GM18498 (cell line): ENCODE measurements at regions not wholly inside any gene's neighbourhood (a gene's known extent, or its start where the extent isn't known, plus 50 kb on each side); places are given as distances from the start of the nearest gene placed in this dataset.

Source experiments
- ATAC-seq: cut with Tn5 transposase; IDR thresholded peaks from one replicate; pipeline ENCODE4 v1.9.1; 2021; ENCODE audit warnings: mild to moderate bottlenecking, moderate library complexity; ENCODE audit not compliant: unreplicated experiment

GRCh38 chr16:7103056-7103455 is 229.6 kb upstream of the RBFOX1 start:
- no peak for ATAC-seq

GRCh38 chr16:7101054-7101453 is 231.6 kb upstream of the RBFOX1 start:
- ATAC-seq = no peak

DNA sequence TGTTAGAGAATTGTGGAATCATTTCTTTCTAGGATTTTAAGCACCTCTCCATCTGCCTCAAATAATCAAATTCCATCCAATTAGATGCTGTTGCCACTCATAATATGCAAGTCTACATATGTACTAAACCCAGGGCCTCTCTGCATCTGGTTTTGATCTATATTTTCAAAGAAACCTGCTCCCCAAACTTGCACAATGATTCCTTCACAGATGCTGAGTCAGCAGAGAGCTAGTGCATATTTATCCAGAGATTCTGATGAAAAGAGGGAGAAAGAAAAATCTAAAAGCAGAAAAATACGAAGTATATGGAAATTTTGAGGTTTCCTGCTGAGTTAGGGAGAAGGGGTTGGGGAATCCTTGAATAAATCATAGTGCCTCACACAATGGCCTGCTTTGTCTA is 235.1 kb upstream of the RBFOX1 start:
- no peak for ATAC-seq

DNA sequence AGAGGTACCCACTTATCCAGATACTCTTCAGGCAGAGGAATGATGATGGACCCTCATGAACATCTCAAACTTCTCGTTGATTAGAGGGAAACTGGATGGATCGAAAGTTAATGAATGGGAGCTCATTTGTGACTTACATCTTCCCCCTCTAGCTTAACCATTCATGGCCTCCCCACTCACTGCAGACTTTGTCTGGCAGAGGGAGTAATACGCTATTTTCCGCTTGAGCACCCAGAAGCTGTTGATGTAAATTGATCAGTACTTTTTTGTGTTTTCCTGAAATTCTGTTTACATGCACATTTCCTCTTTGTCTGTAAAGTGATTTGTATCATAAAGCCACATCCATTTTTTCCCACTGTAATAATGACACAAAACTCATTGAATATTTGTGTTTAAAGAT is 239.1 kb upstream of the RBFOX1 start:
- ATAC-seq = no peak

DNA sequence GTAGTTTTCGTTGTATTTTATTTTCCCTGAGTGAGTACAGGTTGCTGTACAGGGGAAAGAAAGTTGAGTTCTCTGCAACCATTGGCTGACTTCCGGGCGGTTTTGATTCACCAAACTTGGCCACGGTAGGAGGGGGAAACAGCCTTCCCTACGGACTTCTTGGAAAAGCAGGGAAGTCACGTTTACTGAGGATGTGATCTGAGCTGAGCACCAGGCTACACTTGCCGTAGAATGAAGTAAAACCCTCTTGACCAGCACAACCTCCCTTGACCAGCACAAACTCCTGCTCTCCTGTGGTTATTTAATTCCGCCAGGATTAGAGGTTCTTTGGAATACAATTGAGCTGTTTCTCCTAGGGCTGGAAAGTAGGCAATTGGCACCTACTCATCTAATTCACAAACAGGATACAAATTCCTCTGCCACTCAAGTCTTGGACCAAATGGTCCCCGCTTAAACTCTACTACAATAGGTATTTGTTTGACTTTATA is 242.0 kb upstream of the RBFOX1 start:
- ATAC-seq = no peak

DNA sequence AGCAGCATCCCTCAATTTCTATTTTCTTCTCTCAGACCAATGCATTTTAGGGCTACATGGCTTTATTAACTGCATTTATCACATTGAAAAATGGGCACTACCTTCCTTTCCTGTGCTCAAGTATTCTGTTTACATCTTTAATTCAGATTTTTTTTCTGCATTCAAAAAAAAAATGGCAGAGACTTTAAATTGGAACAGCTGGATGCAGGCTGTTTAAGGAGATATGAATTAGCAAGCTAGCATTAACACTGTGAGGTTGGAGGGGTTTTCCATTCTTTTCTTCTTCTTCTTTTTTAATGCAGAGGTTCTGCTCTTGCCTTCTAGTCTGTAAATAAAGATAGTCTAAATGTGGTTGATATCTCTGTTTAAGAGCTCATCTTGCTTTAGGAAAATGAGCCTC is 242.9 kb upstream of the RBFOX1 start:
- ATAC-seq = no peak

DNA sequence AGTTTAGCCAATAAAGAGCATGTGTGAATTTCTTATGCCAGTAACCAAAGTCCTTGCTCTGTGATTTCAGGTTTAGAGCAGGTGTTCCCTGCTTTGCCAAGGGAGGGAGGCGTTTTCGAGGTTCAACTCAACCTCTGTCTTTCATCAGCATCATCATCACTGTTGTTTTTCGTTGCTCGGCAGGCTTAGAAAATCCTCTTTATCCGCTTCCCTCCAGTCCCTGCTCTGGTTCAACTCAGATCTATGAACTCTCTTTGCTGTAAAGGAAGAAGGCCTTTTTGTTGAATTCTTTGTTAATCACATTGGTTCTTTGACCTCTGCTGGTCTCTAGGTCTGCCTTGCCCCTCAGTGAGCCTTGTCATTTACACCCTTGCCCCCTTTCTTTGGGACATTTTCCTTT is 243.9 kb upstream of the RBFOX1 start:
- ATAC-seq = no peak

GRCh38 chr16:7086822-7087616 is 245.6 kb upstream of the RBFOX1 start:
- ATAC-seq = no peak

DNA sequence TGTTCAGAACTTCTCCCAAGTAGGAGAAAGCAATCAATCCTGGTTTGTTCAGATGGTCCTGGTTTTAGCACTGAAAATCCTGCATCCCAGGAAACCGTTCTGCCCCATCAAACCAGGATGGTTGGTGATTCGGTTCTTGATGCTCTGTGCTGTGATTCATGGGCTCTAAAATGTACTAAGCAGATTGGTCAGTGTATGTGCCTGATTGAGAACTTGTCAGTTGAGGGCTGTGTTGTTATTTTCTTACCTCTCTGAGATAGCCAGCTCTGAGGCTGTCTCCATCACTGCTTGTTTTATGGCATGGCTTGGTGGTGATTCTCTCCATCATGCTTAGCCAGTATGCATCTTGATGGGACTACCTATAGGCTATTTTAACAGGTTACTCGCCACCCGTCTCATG is 246.9 kb upstream of the RBFOX1 start:
- no peak for ATAC-seq

GRCh38 chr16:7083096-7083495 is 249.5 kb upstream of the RBFOX1 start:
- ATAC-seq = no peak

DNA sequence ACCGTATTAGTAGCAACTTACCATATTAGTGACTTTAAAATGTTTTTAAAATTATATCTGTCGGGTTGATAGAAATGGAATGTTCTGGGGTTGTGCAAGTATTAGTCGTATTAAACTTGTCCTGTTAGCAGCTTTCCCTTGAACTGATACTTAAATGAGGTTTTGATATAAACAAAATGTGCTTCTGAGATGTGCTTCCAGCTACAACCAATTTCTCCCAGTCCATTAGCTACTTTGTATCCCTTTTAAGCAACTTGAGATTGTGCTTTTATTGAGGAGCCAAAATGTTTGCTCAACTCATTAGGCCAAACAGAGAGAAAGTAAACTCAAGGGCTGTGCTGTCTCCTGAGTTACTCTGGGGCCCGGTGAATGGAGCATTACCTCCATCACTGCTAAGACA is 255.0 kb upstream of the RBFOX1 start:
- ATAC-seq = no peak

- no peak for ATAC-seq
Observed at GRCh38 chr16:7074715-7075114, 257.9 kb upstream of the RBFOX1 start.

- no peak for ATAC-seq
Observed at GRCh38 chr16:7057458-7057857, 275.2 kb upstream of the RBFOX1 start.

DNA sequence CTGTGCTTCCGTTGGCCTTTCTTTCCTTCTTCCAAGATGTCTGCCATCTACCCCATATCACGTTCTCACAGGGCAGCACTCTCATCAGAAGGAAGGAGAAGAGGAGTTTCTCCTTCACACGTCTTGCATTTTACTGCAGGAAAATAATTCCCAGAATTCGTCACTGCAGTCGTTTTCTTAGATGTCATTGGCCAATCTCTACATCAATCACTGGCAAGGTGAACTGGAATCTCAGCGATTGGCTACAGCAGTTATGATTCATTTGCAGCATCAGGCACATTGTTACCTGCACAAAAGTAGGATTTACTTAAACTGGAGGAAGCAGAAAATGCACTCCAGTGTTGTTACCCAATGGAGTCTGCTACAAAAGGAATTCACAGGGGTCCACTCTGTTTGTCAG is 277.2 kb upstream of the RBFOX1 start:
- ATAC-seq = no peak

DNA sequence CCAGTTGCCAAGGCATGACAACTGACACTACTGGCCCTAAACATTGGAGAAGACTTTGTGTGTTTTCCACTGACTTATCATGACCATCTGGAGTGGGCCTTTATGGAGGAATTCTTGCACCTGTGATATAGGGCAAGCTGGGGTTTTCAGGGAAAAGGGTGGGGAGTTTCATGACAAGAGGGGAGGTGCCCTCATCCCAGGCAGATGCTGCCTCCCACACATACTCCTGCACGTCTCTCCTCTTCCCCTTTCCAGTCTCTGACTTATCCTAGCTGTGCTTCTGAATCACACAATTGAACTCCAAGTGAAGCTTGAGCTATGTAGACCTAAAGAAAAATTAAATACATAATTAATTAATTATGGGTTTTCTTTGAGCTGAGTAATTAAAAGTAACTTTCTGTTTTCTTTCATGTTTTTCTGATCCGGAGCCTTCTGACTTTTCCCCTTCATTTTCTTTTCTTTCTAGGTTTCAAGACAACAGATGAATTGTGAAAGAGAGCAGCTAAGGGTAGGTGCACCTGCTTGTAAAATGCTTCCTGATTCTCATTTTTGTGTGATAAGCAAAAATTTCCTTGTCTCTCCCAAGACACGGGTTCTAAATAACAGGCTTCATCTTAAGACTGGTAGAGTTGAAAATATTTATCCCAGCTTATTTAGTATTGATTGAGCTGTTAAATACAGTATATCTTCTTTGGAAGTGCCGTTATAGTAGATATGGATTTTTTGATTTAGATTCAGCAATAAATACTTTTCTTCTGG is 280.9 kb upstream of the RBFOX1 start:
- ATAC-seq = no peak

GRCh38 chr16:7044331-7044730 is 288.3 kb upstream of the RBFOX1 start:
- no peak for ATAC-seq

DNA sequence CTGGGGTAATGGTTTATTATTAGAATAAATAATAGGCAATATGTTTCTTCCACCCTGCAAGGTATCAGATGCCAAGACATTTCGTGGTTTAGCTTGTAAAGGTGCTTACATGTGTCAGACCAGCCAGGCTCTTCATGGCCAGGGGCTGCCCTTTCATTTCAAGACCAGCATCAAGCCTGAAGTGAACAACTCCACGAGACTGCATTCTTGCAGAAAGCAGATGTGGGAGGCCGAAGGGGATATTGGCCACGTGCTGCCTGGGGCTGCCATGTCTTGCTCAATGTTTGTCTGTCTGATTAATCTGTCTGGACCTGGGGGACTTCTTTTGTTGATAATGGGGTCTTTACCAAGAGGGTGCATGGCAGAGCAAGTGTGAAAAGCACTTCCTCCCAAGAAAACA is 294.2 kb upstream of the RBFOX1 start:
- ATAC-seq = no peak

- ATAC-seq = no peak
Observed at GRCh38 chr16:7037495-7037894, 295.1 kb upstream of the RBFOX1 start.

DNA sequence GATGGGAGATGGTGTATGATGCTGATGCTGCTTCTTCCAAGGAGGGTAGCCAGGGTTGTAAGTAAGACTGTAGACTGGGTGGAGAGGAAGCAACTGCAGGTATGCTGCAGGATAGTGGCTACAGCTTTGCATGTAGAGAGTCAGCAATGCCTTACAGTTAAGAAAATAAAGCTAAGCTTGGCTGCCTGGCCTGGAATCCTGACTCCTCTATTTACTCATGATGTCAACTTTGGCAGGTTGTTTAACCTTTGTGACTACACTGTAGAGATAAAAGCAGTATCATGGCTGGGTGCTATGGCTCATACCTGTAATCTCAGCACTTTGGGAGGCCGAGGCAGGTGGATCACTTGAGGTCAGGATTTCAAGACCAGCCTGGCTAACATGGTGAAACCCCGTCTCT is 301.6 kb upstream of the RBFOX1 start:
- no peak for ATAC-seq

- no peak for ATAC-seq
Observed at GRCh38 chr16:7027401-7027800, 305.2 kb upstream of the RBFOX1 start.

GRCh38 chr16:7026639-7027038 is 306.0 kb upstream of the RBFOX1 start:
- no peak for ATAC-seq

DNA sequence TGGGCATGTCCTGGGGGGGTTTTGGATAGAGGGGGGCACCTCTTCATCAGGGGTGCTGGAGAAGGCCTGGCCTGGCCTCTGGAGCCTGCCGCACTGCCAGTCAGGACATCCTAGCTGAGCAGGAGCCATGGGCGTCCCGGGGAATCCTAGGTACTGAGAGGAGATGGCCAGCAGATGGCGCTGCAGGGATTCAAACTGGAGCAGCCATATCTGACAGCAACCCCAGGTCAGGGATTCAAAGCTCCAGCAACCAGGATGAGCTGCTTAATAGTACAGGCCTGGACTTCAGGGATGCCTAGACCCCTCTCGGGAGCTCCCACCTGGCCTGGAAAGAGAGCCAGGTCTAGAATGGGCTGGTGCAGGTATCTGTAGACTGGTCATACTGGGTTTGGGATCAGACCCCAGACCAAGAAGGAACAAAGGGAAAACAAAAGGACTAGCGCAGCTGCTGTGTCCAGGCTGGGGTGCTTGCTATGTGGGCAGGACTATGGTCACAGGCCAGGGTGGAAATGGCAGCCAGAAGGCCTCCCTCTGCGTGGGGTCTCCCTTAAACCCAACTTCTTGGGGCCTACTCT is 306.9 kb upstream of the RBFOX1 start:
- no peak for ATAC-seq
